Epithelial cell of proximal tubule (primary cell): ENCODE measurements at regions not wholly inside any gene's neighbourhood (a gene's known extent, or its start where the extent isn't known, plus 50 kb on each side); places are given as distances from the start of the nearest gene placed in this dataset.

Source experiments
- DNase-seq: peaks from one replicate; pipeline ENCODE4 v3.0.0-alpha.2; 2011; ENCODE audit warnings: low read depth
- H3K4me3 ChIP-seq: 2 replicates; pipeline ENCODE4 v1.5.1; 2011; ENCODE audit warnings: low read depth, mild to moderate bottlenecking, low read length
- TF ChIP-seq, protein P1 (sequence below): conservative IDR thresholded peaks from 2 replicates; pipeline ENCODE4 v1.5.1; 2012; ENCODE audit warnings: low read depth, mild to moderate bottlenecking, low read length

DNA sequence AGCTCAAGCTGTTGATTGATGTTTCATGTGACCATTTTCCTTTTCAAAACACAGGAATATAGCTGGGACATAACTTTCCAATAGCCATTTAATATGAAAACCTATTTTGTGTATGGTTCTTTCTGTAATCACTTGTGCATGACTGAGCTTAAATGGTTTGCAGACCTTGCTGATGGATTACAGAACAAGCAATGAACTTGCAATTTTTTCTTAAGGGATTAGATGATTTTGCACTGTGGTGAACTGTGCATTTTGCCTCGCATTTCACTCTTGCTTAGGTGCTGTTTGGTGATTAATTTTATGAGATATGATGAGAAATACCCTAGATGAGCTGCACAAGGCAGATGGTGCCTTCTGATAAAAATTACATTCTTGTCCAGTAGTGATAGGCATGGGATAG lies 419.0 kb upstream of the FBXO33 start:
- H3K4me3 ChIP-seq: no peak overlapping the region
- TF ChIP-seq, protein P1, sequence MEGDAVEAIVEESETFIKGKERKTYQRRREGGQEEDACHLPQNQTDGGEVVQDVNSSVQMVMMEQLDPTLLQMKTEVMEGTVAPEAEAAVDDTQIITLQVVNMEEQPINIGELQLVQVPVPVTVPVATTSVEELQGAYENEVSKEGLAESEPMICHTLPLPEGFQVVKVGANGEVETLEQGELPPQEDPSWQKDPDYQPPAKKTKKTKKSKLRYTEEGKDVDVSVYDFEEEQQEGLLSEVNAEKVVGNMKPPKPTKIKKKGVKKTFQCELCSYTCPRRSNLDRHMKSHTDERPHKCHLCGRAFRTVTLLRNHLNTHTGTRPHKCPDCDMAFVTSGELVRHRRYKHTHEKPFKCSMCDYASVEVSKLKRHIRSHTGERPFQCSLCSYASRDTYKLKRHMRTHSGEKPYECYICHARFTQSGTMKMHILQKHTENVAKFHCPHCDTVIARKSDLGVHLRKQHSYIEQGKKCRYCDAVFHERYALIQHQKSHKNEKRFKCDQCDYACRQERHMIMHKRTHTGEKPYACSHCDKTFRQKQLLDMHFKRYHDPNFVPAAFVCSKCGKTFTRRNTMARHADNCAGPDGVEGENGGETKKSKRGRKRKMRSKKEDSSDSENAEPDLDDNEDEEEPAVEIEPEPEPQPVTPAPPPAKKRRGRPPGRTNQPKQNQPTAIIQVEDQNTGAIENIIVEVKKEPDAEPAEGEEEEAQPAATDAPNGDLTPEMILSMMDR: no peak
- DNase-seq: no peak

DNA sequence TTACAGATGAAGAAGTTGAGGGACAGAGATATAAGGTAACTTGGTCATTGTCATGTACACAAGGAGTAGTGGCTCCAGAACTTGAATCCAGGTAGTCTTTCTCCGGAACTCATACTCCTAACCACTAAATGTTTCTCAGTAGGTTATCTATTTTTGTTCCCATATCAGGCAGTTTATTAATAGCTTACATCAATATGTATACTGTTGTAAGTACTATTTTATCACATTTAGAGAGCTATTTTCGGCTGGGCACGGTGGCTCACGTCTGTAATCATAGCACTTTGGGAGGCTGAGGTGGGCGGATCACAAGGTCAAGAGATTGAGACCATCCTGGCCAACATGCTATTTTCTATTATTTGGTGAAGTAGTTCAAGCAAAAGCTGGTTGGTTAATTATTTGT lies 415.6 kb upstream of the FBXO33 start:
- TF ChIP-seq, protein P1: no peak
- DNase-seq: no peak
- no peak overlapping the region for H3K4me3 ChIP-seq

DNA sequence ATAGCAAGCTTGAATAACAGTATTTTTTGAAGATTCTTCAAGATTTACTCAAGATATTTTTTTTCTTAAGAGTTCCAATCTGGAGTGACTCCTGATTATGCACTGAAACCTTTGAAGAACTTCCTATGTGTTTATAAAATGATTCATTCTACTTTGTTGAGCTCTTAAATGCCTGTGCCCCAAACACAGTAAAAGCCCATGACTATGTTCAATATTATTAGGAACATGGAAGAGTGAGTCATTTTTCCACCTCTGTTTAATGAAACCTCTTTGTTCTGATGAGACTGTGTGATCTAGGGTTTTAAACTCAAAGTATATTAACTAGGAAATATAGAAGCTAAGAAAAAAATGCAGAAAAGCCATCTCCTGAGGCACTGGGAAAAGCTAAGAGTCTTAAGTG lies 415.0 kb upstream of the FBXO33 start:
- TF ChIP-seq, protein P1: no peak
- peak; percentile 29 for DNase-seq
- H3K4me3 ChIP-seq: no peak overlapping the region

DNA sequence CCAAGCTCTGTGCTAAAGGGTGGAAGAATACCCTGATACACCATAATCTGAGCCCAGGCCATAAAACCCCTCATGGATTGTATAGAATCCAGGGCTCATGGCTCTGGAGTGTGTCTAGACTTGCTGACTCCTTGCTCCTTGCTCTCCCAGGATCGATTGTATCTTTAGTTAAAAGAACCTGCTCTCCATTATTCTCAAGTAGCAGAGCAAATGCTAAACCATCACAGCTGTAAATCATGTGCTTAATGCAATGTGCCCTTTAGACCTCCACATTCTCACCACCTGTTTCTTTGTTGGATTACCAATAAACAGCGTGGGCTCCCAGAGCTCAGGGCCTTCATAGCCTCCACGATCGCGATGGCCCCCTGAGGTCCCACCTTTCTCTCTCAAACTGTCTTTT lies 411.6 kb upstream of the FBXO33 start:
- no peak overlapping the region for H3K4me3 ChIP-seq
- TF ChIP-seq, protein P1: no peak
- DNase-seq: no peak

DNA sequence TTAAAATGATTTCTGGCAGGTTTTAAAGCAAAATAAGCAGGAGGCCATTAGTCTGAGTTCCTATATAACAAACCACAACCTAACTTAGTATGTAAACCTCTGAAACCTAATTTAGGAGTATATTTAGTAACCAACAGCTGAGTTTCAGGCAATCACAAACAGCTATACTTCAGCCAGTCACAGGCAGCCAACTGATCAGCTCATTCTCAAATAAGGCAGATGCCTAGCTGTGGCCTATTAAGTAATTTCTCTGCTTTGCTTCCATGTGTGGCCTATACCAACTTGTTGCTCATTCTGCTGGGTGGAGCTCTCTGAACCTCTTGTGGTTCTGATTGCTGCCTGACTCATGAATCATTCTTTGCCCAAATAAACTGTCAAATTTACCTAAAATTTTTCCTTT lies 408.9 kb upstream of the FBXO33 start:
- no peak for DNase-seq

DNA sequence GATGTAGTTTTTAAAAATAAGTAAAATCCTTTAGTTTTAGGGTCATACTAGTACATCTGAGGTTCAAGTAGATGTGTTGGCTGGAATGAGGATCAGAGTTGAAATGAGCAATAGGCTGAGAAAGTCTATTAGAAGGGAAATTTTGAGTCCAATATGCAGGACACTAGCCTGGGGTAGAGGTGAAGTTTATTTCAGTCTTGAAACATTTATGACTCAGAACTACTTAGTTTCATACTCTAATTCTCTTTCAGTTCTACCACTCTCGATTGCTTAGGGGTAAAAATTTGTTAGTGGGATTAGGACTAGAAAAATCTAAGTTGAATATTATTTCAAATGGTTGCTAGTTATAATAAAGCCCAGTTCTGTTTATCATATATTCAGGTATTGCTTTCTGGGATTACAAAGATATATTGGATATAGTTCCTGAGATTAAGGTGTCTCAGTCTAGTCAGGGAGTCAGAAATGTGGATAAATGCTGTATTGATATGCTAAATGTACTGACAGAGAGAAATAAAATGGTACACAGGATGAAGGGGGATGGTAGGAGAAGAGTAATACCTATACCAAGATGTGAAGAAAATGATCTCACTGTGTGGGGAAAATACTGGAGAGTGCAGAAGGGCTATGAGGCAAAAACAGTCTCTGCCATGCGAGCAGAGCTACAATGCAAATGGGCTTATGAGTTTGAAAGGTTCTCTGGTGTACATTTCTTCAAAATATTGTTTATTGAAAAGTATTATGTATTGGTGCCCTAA lies 395.8 kb upstream of the FBXO33 start:
- DNase-seq: no peak
- H3K4me3 ChIP-seq: no peak overlapping the region
- TF ChIP-seq, protein P1: no peak

More for the DNA sequence above, 408.9 kb upstream of the FBXO33 start:
- H3K4me3 ChIP-seq: no peak overlapping the region
- TF ChIP-seq, protein P1: no peak
